Activated CD8-positive, alpha-beta T cell treated with anti-CD3 and anti-CD28 coated beads for 36 hours (primary cell): ENCODE measurements at regions not wholly inside any gene's neighbourhood (a gene's known extent, or its start where the extent isn't known, plus 50 kb on each side); places are given as distances from the start of the nearest gene placed in this dataset.

Experiments
- ATAC-seq: fragments of 200-7000 bp; cut with Tn5 transposase; one replicate; pipeline ENCODE4 v1.10.0; 2021; ENCODE audit warnings: mild to moderate bottlenecking, moderate library complexity
- CTCF ChIA-PET: fragments of 350-600 bp; sonication (Branson Sonifier 250); formaldehyde crosslinking; loops from one replicate; lab custom pipeline; 2021; ENCODE audit warnings: antibody characterized with exemption; lab: Charles Lee
- POLR2A ChIA-PET: fragments of 350-600 bp; sonication (Branson Sonifier 250); formaldehyde crosslinking; loops from one replicate; lab custom pipeline; 2021; ENCODE audit warnings: antibody characterized with exemption; lab: Charles Lee
- DNase-seq: peaks from one replicate; pipeline ENCODE4 v3.0.0-alpha.2; 2020
- H3K27ac Mint-ChIP-seq: one replicate; pipeline ENCODE4 v1.8.0; 2021; ENCODE audit warnings: mild to moderate bottlenecking, mixed read lengths
- H3K27me3 Mint-ChIP-seq: one replicate; pipeline ENCODE4 v1.8.0; 2021; ENCODE audit warnings: mixed read lengths
- H3K36me3 Mint-ChIP-seq: one replicate; pipeline ENCODE4 v1.8.0; 2021; ENCODE audit warnings: low read depth, mixed read lengths
- H3K4me1 Mint-ChIP-seq: one replicate; pipeline ENCODE4 v1.8.0; 2021; ENCODE audit warnings: low read depth, mixed read lengths
- H3K4me3 Mint-ChIP-seq: one replicate; pipeline ENCODE4 v1.8.0; 2021; ENCODE audit warnings: mild to moderate bottlenecking, moderate library complexity, mixed read lengths
- H3K9me3 Mint-ChIP-seq: one replicate; pipeline ENCODE4 v1.8.0; 2021; ENCODE audit warnings: mixed read lengths
- intact Hi-C: fragments of 100-400 bp; cut with micrococcal nuclease; formaldehyde crosslinking; loops from one replicate; pipeline ENCODE4 v1.10.0; 2022
- TF ChIP-seq, protein P1 (sequence below): fragments of 200-600 bp; IDR thresholded peaks from one replicate; pipeline ENCODE4 v1.8.0; 2022; ENCODE audit warnings: antibody characterized with exemption, mild to moderate bottlenecking

DNA sequence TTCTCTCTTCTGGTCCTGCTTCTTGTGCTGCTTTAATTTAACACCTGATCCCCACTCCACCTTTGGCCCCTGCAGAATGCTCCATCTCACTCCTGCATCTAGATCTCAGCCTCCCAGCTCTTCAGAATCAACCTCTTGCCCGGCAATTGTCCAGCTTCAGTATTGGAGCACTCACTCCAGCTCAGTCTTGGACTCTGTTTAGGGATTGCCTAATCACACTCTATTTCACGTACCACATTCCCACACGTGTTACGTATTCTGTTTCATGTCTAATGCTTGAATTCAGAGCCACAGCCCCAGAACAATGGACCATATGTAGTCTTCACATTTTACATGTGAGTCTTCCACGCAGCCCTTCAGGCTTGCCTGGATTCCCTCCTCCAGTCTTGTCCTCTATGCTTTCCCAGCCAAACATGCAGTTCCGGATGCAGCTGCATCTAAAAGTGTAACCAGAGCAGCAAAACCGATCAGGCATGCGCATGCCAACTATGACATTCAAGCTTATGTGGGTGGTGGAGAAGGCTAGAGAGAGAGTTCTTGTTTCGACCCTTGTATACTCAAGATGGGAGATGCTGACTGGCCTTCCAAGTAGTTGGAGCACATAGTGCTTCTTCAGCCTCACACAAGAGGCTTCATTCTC, 105.2 kb upstream of the FAM9A start:
- DNase-seq (no peak), ATAC-seq (no peak)
- intact Hi-C loops = no loop called here
- Mint-ChIP-seq H3K27me3 (no peaks in the 10 kb centered on the region), H3K9me3 (no peaks in the 10 kb centered on the region), H3K27ac (no peak overlapping the region), H3K4me3 (no peak overlapping the region), H3K36me3 (no peaks in the 10 kb centered on the region), H3K4me1 (no peaks in the 10 kb centered on the region)
- TF ChIP-seq, protein P1, sequence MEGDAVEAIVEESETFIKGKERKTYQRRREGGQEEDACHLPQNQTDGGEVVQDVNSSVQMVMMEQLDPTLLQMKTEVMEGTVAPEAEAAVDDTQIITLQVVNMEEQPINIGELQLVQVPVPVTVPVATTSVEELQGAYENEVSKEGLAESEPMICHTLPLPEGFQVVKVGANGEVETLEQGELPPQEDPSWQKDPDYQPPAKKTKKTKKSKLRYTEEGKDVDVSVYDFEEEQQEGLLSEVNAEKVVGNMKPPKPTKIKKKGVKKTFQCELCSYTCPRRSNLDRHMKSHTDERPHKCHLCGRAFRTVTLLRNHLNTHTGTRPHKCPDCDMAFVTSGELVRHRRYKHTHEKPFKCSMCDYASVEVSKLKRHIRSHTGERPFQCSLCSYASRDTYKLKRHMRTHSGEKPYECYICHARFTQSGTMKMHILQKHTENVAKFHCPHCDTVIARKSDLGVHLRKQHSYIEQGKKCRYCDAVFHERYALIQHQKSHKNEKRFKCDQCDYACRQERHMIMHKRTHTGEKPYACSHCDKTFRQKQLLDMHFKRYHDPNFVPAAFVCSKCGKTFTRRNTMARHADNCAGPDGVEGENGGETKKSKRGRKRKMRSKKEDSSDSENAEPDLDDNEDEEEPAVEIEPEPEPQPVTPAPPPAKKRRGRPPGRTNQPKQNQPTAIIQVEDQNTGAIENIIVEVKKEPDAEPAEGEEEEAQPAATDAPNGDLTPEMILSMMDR = no peak
- POLR2A ChIA-PET = no interaction called here
- CTCF ChIA-PET = no interaction called here

DNA sequence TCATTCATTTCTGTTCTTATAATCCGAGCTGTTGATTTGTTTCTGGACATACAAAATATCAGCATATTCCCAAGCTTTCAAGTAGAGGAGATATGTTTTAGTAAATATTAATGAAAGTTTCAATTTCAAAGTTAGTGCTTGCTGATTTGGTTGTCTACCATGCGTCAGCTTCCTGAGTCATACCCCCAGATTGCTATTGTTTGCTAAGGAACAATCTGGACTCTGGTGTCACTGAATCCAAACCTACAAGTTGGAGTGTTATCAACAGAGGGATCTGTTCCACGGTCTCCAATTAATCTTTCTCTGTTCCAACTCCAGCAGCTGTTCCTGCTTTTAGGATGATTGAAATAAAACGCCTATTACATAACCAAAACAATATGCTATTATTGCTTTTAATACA, 96.1 kb upstream of the FAM9A start:
- POLR2A ChIA-PET = no interaction called here
- H3K36me3 Mint-ChIP-seq = no peaks in the 10 kb centered on the region
- CTCF ChIA-PET = no interaction called here
- ATAC-seq (no peak), DNase-seq (no peak)
- no peak overlapping the region for H3K27ac Mint-ChIP-seq
- intact Hi-C loops = no loop called here
- peaks cover 3% of the 10 kb centered on the region for H3K9me3 Mint-ChIP-seq
- TF ChIP-seq, protein P1 = no peak
- no peaks in the 10 kb centered on the region for H3K4me1 Mint-ChIP-seq
- H3K4me3 Mint-ChIP-seq = no peak overlapping the region
- peaks cover 3% of the 10 kb centered on the region for H3K27me3 Mint-ChIP-seq

DNA sequence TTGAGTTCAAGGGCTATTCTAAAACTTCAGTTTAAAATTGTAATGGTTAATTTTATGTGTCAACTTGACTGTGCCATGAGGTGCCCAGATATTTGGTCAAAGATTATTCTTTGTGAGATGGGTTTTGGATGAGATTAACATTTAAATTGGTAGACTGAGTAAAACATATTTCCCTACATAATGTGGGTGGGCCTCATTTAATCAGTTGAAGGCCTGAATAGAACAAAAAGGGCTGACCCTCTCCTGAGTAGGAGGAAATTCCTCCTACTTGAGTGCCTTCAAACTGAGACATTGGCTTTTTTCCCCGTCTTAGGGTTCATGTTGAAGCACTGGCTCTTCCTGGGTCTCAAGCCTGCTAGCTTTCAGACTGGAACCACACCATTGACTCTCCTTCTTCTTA, 89.6 kb upstream of the FAM9A start:
- DNase-seq = no peak
- Mint-ChIP-seq H3K27ac (no peak overlapping the region), H3K9me3 (peaks cover 3% of the 10 kb centered on the region), H3K36me3 (no peaks in the 10 kb centered on the region), H3K4me1 (peaks cover 3% of the 10 kb centered on the region), H3K4me3 (no peak overlapping the region), H3K27me3 (peaks cover 3% of the 10 kb centered on the region)
- TF ChIP-seq, protein P1 = no peak
- no peak for ATAC-seq
- intact Hi-C loops = no loop called here
- ChIA-PET POLR2A (no interaction called here), CTCF (no interaction called here)

DNA sequence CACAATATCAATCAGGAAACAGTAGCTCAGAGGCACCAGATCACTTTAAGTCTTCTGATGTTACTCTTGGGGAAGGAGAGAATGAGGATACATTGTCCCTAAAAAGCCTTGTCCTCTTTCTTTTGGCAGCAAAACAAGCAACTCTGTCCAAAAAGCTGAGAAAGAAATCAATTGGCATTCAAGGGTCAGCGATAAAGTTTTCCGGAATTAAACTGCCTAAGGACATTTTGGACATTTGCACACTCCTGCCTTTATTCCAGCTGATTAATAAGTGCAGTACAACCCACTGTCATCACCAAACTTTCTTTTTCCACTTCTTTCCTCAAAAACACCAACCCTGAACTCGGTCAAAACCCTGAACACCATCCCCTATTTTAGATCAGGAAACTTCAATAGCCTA, 85.8 kb upstream of the FAM9A start:
- Mint-ChIP-seq H3K27me3 (peaks cover 2% of the 10 kb centered on the region), H3K9me3 (no peaks in the 10 kb centered on the region), H3K36me3 (no peaks in the 10 kb centered on the region), H3K4me1 (peaks cover 3% of the 10 kb centered on the region), H3K4me3 (no peak overlapping the region), H3K27ac (no peak overlapping the region)
- DNase-seq = no peak
- ATAC-seq = no peak
- ChIA-PET CTCF (no interaction called here), POLR2A (no interaction called here)
- TF ChIP-seq, protein P1 = no peak
- intact Hi-C loops = no loop called here

DNA sequence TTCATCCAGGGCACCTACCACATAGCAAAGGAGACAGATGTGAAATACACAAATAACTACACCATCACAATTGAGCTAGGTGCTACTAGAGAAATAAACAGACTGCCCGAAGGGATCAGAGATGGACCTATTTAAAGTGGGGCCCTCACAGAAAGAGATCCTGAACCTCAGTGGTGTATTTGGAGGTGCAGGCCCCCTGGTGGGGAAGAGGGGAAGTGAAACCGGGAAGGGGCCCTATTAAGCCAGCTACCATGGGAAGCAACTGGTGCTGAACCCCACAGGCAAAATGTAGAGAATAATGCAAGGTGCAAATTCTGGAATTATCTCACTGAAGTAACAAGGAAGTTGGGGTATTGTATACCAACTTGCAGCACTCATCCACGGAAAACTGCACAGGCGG, 78.6 kb upstream of the FAM9A start:
- H3K9me3 Mint-ChIP-seq = no peaks in the 10 kb centered on the region
- ChIA-PET CTCF (interaction anchor here (0.6 to 1.4 kb wide), 8 partner anchors 8 to 433 kb away, joined by 3 to 5 read pairs (median 3); no protein-coding TSS in a partner anchor), POLR2A (no interaction called here)
- peak; percentile 44 for DNase-seq
- intact Hi-C loops = no loop called here
- H3K27me3 Mint-ChIP-seq = peaks cover 2% of the 10 kb centered on the region
- no peaks in the 10 kb centered on the region for H3K4me1 Mint-ChIP-seq
- ATAC-seq = no peak
- no peak overlapping the region for H3K4me3 Mint-ChIP-seq
- TF ChIP-seq, protein P1 = peak; percentile 52
- H3K36me3 Mint-ChIP-seq = no peaks in the 10 kb centered on the region
- no peak overlapping the region for H3K27ac Mint-ChIP-seq
